Gastrocnemius medialis (tissue), 4 donors: ENCODE measurements at regions not wholly inside any gene's neighbourhood (a gene's known extent, or its start where the extent isn't known, plus 50 kb on each side); places are given as distances from the start of the nearest gene placed in this dataset.
"Not testable (repeated sequence)": the region's sequence is repeated elsewhere in the genome, so short reads cannot be mapped to it uniquely, and the experiment has no call there.

Source experiments
- ATAC-seq, 2 donors: fragments of 150-250 bp; one replicate each; pipeline ENCODE4 v1.9.1; 2016
- DNase-seq, 2 donors: peaks; one replicate each; pipeline ENCODE4 v3.0.0-alpha.2; 2019
- H3K27ac ChIP-seq, 4 donors: fragments of 200-600 bp; sonication (generic); 1 replicate in 1 of 4; 2 replicates in 3 of 4; pipeline ENCODE4 v1.5.1; 2016 to 2018; ENCODE audit warnings: mild to moderate bottlenecking in 2 of 4, moderate library complexity in 1 of 4
- H3K27me3 ChIP-seq, 3 donors: fragments of 200-600 bp; sonication (generic) in 2 of 3; 1 replicate in 1 of 3; 2 replicates in 2 of 3; pipeline versions ENCODE4 v1.5.1 to v1.6.0; 2016 to 2019; ENCODE audit warnings: mild to moderate bottlenecking in 1 of 3, moderate library complexity in 1 of 3
- H3K36me3 ChIP-seq, 2 donors: fragments of 200-600 bp; sonication (generic) in 1 of 2; one replicate each; pipeline ENCODE4 v1.5.1; 2017 to 2018
- H3K4me1 ChIP-seq, 2 donors: fragments of 200-600 bp; sonication (generic) in 1 of 2; one replicate each; pipeline ENCODE4 v1.5.1; 2016 to 2017; ENCODE audit warnings: mild to moderate bottlenecking in 2 of 2
- H3K4me3 ChIP-seq, 4 donors: fragments of 200-600 bp; sonication (generic) in 3 of 4; 1 replicate in 1 of 4; 2 replicates in 3 of 4; pipeline ENCODE4 v1.5.1; 2016 to 2019; ENCODE audit warnings: mild to moderate bottlenecking in 2 of 4
- H3K9me3 ChIP-seq, 3 donors: fragments of 200-600 bp; sonication (generic) in 2 of 3; 1 replicate in 1 of 3; 2 replicates in 2 of 3; pipeline ENCODE4 v1.5.1; 2016 to 2019
- POLR2A ChIP-seq, 2 donors: fragments of 450-650 bp; IDR thresholded peaks; one replicate each; pipeline ENCODE4 v1.6.1; 2017; ENCODE audit warnings: antibody characterized with exemption in 2 of 2, mild to moderate bottlenecking in 2 of 2, moderate library complexity in 2 of 2
- in situ Hi-C, 4 donors: fragments of 200-750 bp; cut with MboI; loops; one replicate each; pipeline versions ENCODE4 v1.15.0 to v1.8.0; 2017; ENCODE audit warnings: low sequenced_read_pairs in 4 of 4
- intact Hi-C: fragments of 100-400 bp; cut with DNase I; formaldehyde crosslinking; loops from one replicate; pipeline ENCODE4 v1.15.1; 2023; ENCODE audit warnings: low total_unique reads
- TF ChIP-seq, protein P1 (sequence below), 5 experiments: fragments of 450-650 bp in 3 of 5; fragments of 200-600 bp in 2 of 5; sonication (generic) in 2 of 5; IDR thresholded peaks in 4 of 5; conservative IDR thresholded peaks in 1 of 5; 1 replicate in 4 of 5; 2 replicates in 1 of 5; pipeline ENCODE4 v1.5.1; 2016 to 2019; ENCODE audit warnings: antibody characterized with exemption in 5 of 5, mild to moderate bottlenecking in 3 of 5, moderate library complexity in 3 of 5

DNA sequence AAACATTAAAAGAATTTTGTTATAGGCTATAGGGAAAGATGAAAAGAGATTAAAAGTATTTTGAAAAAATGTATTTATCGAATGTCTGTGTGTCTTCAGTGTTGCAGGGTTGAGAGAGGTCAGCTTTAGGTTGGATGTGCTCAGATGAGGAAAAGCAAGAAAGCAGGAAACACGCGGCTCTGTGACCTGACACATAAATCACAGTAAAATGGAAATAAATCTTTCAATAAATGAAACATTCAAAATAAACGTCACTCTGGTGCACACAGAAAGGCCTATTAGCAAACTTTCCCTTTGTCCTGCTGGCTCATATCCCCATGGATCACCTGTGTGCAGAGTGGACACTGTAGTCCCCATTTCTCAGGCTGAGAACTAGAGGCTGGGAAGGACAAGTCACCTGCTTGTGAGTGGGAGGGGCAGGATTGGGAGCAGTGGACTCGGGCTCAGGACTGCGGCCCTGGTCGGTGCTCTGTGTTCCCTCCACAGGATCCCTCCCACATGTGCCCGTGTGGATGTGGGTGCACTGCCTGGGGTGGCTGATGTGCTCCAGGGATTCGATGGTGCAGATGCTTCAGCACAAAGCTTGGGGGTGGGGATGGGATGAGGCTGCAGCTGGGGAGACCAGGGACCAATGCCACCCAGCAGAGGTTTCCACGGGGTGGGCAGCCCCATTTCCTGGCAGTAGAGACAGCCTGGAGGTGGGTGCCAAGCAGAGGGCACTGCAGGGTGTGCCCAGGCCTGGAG is 96.0 kb upstream of the IGLL5 start:
- no peak for ATAC-seq
- no peak for TF ChIP-seq POLR2A (IDR thresholded peaks at IDR 0.05)
- TF ChIP-seq, protein P1, sequence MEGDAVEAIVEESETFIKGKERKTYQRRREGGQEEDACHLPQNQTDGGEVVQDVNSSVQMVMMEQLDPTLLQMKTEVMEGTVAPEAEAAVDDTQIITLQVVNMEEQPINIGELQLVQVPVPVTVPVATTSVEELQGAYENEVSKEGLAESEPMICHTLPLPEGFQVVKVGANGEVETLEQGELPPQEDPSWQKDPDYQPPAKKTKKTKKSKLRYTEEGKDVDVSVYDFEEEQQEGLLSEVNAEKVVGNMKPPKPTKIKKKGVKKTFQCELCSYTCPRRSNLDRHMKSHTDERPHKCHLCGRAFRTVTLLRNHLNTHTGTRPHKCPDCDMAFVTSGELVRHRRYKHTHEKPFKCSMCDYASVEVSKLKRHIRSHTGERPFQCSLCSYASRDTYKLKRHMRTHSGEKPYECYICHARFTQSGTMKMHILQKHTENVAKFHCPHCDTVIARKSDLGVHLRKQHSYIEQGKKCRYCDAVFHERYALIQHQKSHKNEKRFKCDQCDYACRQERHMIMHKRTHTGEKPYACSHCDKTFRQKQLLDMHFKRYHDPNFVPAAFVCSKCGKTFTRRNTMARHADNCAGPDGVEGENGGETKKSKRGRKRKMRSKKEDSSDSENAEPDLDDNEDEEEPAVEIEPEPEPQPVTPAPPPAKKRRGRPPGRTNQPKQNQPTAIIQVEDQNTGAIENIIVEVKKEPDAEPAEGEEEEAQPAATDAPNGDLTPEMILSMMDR (IDR thresholded peaks at IDR 0.05 in 4 of 5, conservative IDR thresholded peaks at IDR 0.05 in 1 of 5) = no peak
- no peak for DNase-seq
- peaks cover 0 to 2% (median 0%) of the 10 kb centered on the region in 3 donors for H3K27me3 ChIP-seq
- in situ Hi-C loops (no loop called here), intact Hi-C loops (no loop called here)
- H3K4me1 ChIP-seq = no peaks in the 10 kb centered on the region
- no peaks in the 10 kb centered on the region for H3K36me3 ChIP-seq
- no peak overlapping the region for H3K27ac ChIP-seq
- no peaks in the 10 kb centered on the region for H3K9me3 ChIP-seq
- no peak overlapping the region for H3K4me3 ChIP-seq

DNA sequence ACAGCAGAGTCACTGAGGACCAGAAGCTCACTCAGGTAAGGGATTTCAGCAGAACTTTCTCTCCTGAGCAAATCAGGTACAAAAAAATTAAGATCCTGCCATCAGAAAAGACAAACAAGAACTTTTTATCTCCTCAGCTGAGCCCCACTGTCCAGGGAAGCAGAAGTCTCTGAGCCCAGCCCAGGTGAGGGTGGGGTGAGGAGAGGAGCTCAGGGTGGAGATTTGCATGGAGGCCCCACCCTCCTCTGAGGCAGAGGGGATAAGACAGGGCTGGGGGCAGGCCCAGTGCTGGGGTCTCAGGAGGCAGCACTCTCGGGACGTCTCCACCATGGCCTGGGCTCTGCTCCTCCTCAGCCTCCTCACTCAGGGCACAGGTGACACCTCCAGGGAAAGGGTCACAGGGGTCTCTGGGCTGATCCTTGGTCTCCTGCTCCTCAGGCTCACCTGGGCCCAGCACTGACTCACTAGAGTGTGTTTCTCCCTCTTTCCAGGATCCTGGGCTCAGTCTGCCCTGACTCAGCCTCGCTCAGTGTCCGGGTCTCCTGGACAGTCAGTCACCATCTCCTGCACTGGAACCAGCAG is 95.3 kb upstream of the IGLL5 start:
- H3K27me3 ChIP-seq, in situ Hi-C loops, H3K4me3 ChIP-seq, H3K36me3 ChIP-seq, intact Hi-C loops, H3K27ac ChIP-seq, ATAC-seq, DNase-seq, H3K9me3 ChIP-seq, H3K4me1 ChIP-seq: not testable (repeated sequence)

DNA sequence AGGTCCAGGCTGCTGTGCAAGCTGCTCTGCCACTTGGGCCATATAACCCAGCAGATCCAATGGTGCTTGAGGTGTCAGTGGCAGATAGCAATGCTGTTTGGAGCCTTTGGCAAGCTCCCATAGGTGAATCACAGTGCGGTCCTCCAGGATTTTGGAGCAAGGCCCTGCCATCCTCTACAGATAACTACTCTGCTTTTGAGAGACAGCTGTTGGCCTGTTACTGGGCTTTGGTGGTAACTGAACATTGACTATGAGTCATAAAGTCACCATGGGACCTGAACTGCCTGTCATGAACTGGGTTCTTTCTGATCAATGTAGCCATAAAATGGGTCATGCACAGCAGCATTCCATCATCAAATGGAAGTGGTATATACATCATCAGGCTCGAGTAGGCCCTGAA is 92.0 kb upstream of the IGLL5 start:
- H3K9me3 ChIP-seq, ATAC-seq, H3K27ac ChIP-seq, H3K4me1 ChIP-seq, intact Hi-C loops, H3K4me3 ChIP-seq, in situ Hi-C loops, H3K27me3 ChIP-seq, DNase-seq, H3K36me3 ChIP-seq: not testable (repeated sequence)

DNA sequence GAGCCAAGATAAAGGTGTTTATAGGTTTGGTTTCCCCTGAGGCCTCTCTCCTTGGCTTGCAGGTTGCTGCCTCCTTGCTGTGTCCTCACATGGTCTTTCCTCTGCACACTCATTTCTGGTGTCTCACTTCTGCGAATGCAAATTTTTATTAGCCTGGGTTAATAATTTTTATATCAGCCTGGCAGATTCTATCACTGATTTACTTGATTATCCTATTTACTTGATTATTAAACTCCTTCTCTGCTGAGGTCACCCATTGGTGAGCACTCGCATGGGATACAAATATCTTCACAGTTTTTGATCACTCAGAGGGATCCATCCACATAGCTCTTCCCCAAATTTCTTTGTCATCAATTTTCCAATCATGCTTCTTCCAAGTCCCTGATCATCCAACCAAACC is 90.9 kb upstream of the IGLL5 start:
- no peaks in the 10 kb centered on the region for H3K9me3 ChIP-seq
- no peak for DNase-seq
- no peak overlapping the region for H3K4me3 ChIP-seq
- no peak overlapping the region for H3K27ac ChIP-seq
- no peak for ATAC-seq
- intact Hi-C loops (no loop called here), in situ Hi-C loops (no loop called here)
- no peaks in the 10 kb centered on the region for H3K27me3 ChIP-seq
- H3K36me3 ChIP-seq = no peaks in the 10 kb centered on the region
- TF ChIP-seq, protein P1 (IDR thresholded peaks at IDR 0.05 in 4 of 5, conservative IDR thresholded peaks at IDR 0.05 in 1 of 5) = no peak
- no peak for TF ChIP-seq POLR2A (IDR thresholded peaks at IDR 0.05)
- H3K4me1 ChIP-seq = no peaks in the 10 kb centered on the region

DNA sequence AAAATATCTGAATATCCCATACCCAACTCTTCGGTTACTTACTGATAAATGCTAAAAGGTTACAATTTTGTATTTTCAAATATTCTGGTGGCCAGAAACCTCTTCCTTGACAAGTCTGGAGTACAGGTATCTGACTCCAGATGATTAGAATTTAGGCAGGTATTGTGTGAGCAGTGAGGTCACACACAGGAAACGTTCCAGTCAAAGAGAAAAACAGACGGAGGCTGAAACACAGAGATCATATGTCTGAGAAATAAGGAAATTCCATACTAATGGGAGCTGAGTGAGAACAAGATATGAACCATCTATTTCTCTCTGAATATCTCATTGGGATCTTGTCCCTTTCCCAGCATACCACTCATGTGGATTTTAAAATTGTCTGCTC is 89.4 kb upstream of the IGLL5 start:
- Histone ChIP-seq H3K27ac (no peak overlapping the region), H3K4me1 (no peaks in the 10 kb centered on the region), H3K4me3 (no peak overlapping the region), H3K27me3 (peaks cover 0 to 7% (median 0%) of the 10 kb centered on the region in 3 donors), H3K9me3 (no peaks in the 10 kb centered on the region), H3K36me3 (no peaks in the 10 kb centered on the region)
- TF ChIP-seq, protein P1 (IDR thresholded peaks at IDR 0.05 in 4 of 5, conservative IDR thresholded peaks at IDR 0.05 in 1 of 5) = no peak
- TF ChIP-seq POLR2A (IDR thresholded peaks at IDR 0.05) = no peak
- intact Hi-C loops (no loop called here), in situ Hi-C loops (no loop called here)
- ATAC-seq (no peak), DNase-seq (no peak)
